ENCODE measurements at regions not wholly inside any gene's neighbourhood (a gene's known extent, or its start where the extent isn't known, plus 50 kb on each side); places are given as distances from the start of the nearest gene placed in this dataset.

DNA sequence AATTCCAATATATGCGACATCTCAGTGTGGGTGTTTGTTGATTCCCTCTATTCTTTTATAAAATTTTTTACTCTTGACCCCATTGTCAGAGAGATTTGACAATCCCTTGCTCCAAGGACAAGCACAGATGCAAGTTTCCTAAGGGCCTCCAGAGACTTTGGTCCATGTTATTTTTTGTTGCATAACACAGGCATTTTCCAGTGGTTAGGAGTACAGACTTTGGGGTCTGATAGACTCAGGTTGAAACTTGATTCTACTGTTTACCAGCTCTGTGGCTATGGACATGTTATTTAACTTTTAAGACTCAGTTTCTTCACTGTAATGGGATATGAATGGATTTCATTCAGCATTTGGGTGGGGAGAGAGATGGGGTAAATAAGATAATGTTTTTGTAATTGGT, 361.3 kb downstream of the ENC1 start:
- no peak for DNase-seq

DNA sequence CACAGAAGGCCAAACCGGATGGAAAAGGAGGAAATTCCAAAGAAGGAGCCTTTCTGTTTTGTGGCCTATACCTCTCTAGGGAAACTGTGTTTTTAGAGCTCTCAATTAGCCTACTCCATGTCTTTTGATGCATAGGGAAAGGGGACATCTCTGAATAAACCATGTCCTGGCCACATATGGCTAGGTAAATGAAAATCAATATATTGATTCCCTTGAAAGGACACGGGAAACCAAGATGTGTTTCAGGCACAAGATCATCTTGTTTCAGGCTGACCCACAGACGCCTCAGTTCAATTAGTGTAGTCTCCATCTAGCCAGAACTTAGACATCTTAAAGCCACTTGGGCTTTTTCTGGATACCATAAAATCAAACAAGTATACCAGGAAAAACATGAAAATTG, 363.1 kb downstream of the ENC1 start:
- DNase-seq, result no peak

DNA sequence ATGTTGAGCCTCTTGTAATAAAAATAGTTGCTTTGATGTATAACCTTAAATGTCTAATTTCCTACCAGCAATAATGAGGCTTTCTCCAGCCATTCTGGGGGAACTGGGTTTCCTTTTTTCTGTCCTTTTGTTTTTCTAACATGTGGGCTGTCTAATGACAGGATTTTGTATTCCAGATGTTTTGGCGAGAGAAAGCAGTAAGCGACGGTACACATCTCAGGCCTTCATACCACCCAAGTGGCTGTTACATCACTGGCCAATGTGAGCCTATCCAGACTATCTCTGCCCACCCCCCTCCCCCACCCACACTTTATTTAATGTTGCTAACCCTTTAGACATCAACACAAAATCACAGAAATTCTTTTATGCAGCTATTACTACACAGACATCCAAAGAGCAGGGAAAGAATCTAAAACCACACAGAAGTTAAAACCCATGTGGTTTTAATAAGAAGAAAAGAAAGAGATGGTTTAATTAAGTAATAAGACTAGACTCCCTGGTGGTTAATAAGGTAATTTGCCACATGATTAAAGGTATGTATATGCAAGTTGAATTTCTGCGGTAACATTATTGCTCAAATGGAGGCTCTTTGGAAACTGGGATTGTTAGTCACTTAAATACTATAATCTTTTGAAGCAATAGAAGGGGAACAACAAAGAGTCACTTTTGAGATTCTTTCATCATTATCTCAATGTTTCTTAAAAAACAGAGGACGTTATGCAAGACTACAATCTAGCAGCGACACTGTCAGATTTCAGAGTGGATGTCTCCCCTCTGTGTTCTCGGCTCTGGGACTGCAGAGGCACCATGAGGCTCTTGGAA, 365.1 kb downstream of the ENC1 start:
- no peak for DNase-seq

DNA sequence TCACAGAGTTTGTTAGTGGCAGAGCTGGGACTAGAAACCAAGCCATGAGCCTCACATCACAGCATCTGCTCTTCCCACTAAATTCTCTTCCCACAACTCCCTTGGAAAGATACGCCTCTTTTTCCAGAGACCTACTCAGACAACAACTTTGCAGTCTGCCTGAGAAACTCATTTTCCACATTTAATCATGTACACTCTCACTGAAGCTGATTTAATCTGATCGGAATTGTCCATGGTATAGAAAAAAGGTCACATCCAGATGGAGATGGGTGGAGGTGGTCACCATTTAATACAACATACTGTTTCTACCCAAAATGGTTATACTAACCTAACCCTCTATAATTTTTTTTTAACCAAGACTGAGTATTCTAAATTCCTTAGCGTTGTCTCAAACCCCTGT, 366.2 kb downstream of the ENC1 start:
- DNase-seq, result no peak

DNA sequence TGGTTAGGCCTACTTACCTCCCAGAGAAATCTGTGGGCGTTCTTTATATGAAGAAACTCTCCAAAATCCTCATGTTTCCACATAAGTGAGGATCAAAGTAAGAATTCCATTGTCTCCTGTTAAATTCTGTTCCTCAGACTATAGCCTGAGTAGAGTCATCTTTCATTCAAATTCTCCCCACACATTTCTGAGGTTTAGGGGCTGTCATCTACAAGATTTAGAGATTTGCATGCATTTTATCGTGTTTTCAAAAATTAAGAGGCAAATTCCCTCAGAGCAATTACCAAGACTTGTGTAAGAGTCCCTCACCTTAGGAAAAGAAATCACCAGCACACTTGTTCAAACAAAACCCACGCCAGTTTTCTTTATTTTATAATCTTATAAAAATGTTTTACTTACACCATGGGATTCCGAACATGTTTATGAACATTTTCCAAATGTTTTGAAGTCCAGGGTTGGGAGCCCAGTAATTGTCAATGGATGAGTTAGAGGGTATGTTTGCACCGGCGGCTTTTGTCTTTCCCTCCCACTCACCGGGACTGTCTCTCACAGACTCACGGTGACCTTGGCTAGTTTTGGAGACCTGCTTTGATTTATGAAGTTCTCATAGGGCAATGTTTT, 367.6 kb downstream of the ENC1 start:
- DNase-seq, result no peak

DNA sequence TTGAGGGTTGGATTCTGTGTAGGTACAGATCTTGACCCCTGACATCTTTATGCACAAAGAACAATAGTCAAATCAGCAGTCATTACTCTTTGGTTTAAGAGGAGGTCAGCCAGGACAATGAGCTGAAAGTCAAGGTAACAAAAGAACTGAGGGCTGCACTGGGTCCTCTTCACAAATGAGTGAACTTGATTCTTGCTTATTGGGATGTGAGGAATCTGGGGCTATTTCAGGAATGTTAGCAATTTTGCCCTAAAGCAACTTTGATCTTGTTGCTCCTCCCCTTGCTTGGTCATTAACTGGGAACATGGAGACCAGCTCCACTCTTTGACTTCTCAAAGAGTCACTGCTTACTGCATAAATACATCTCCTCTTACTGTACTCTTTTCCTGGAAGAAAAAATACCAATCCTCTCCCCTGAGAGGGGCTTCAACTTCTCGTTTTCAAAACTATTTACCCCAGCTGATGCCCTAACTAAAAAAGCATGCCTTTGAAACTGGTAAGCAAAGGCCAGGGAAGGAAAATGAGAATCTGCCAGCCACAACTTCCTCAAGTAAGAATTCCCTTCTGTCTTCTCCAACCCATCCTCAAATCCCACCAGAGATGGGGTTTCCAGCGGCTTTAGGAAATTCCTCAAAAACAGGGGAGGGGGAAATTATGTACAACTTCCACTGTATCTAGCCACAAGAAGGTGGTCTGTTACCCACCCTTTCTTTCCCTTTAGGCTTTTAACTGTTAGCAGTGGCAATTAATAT, 368.3 kb downstream of the ENC1 start:
- DNase-seq, result no peak

DNA sequence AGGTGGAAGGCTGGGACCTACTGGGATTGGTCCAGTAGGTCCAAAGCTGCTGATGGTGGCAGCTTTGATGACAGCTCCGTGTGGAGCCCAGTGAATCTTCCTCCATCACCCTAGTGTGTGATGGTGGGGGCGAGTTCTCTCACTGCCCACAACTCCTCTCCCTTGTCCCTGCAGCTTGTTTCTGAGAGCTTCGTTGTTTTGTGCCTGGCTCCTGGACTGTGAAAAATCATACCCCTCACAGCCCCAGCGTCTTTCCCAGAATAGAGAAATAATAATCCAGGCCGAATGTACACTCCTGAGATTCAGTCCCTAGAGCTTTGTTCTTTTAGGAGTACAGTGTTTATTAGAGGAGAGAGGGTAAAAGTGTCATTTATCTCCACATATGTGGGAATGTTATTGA, 372.2 kb downstream of the ENC1 start:
- DNase-seq, result no peak

DNA sequence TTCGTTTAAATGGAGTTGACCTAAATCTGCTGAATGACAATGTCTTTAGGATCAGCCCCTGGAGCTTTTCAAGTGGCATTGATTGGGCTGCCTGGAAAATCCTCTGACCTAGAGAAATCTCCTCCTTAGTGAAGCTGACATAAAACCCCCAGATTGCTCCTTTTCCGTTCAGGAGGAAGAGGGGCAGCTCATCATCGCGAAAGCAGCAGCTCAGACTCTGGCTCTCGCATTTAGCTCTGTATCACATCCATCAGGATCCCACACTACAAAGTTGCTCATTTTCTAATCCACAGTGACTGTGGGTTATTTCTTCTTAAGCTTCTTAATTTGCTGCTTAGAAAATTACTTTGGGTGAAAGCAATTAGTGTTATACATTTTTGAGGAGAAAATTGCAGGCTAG, 373.7 kb downstream of the ENC1 start:
- no peak for DNase-seq

DNA sequence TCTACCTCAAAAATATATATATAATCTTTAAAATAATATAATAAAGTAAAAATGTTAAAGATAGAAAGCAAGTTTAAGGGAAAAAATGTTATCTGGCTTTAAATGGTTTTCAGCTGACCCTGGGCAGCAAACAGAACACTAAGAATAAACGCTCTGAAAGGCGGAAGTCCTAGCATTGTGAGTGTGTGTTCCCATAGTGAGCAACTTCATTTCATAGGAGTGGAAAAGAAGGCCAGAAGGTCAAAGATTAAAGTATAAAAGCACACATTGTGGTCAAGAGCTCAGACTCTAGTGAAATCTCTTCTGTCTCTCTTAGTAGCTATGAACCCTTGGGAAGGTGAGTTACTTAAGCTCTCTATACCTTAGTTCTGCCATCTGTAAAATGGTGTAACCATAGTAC, 374.4 kb downstream of the ENC1 start:
- DNase-seq, result no peak

DNA sequence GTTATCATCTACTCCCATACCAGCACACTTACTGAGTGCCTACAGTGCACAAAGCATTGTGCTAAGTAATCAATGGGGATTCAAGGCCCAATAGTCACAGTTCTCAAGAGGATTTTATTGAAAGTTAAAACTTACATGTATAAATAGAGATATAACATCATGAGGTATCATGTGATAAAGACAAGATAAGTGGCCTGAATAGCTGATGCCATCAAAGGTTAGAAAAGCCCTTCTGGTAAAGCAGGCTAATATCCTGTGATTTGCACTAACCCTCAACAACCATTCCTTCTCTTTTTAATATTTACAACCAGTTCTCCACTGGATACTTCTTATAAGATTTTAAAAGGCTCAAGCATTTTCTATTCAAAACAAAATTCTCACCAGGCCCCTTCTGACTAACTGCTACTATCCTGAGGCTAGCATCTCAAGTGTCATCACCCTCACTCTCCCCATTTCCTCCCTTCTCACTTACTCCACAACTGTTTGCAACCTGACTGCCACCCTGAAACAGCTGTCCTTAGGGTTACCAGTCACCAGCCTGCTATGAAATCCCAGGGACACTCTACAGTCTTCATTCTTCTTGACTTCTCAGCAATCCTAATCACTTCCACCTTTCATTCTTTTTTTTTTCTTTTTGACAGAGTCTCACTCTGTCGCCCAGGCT, 377.9 kb downstream of the ENC1 start:
- DNase-seq, result no peak

DNA sequence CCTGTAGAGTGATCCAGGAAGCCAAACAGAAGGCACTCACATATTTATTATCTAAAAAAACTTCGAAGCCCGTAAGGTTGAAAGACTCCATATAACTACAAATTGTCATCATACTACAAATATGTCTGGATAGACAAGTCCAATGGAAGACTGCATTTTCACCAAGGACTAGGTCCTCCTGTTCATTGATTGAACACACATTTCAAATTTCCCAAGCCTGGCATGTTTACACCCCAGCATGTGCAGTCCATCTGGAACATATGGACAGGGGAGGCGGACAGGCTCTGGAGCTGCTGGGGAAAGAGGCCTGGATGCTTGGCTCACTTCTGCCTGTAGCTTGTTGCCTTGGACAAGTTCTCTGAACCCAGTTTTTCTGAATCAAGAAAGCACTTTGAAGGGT, 378.7 kb downstream of the ENC1 start:
- no peak for DNase-seq

DNA sequence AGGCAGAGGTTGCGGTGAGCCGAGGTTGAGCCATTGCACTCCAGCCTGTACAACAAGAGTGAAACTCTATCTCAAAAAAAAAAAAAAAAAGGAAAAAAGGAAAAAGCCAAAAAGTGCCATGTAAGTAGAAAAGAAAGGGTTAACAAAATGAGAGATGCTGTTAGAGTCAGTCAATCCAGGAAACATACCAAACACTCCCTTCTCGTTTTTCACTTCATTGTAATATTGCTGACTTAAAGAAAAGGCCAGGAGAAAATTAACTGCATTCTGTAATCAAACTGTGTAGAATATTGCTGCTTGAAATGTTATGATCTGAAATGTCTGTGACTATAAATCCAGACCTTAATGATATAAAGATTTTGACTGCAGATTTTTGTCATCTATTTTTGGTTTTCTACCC, 379.1 kb downstream of the ENC1 start:
- DNase-seq, result no peak

DNA sequence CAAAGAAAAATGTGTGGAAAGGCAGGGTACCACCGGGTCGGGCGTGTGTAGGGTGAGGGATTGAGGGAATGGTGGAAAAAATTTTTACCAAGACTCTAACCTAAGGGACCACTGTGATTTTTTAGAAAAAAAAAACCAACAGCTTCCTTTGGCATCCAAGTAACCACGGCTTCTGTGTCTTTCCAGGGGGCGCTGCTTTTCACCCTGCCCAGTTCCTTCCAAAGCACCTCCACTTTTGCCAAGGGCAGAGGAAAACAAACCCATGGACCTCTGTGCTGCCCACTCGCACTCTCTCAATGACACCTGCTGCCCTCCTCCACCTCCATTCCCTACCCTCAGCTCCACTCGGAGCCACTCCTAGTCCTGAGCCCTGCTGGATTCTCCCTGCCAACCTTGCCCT, 381.0 kb downstream of the ENC1 start:
- DNase-seq, result no peak

DNA sequence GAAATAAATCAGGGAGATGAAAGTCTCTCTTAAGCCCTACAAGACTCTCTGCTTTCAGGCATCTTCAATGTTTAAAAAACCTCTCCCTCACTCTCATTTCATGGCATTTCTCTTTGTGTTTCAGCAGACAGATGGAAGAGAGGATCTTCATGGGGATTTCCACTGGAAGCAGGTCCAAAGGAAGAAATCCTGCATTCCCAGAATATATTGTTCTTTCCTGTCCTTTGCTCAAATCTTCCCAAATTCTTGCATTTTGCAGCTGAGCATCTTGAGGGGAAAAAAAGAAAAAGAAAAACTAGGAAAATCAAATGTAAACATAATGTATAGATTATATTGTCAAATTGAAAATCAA, 382.2 kb downstream of the ENC1 start:
- no peak for DNase-seq

DNA sequence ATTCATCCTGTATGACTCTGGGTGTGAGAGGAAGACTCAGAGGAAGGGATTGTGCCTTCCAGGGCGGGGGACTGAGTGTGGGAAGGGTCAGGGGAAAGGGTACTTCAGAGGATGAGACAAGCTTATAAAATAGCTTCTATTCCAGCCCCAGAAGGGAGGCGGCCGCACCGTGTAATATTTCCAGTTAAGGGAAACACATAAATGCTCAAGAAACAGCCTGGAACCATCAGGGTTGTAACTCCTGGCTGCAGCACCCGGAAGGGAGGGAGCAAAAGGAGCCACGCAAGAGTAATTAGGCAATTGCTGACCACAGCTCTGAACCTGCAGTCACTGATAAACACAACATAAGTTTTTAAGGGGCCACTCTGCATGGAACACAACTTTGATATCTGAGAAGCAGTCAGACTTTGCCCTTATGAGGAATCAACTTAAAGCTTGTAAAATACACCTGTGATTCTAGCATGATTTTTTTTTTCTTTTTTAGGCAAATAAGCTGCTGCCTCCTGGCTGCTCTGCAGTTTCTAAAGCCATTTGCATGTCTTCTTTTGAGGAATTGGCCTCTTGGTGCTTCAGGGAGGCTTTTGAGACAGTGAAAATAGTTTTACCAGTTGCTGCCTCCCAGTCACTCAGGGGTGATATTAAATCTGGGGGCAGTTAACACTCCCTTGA, 382.7 kb downstream of the ENC1 start:
- peak in 1 of 2 donors; percentile 3 for DNase-seq

DNA sequence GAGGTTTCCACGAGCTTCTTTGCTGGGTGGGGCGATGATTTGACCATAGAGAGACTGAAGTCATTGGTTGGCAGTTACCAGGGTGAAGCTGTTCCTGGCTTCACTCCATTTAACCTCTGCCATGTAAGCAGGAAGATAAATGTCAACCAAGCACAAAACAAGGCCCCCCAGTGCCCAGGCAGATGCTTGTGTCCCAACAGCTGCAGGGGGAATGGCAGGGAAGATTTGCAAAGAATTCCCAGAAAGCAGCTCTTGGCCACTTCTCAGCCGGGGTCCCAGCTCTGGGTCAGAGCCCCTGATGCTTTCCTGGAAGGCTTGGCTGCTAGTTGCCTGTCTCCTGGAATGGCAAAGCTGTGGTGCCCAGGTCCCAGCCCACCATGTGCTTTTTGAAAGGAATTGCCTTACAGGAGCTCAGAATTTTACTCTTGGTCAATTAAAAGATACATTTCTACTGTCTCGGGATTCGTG, 383.4 kb downstream of the ENC1 start:
- no peak for DNase-seq

DNA sequence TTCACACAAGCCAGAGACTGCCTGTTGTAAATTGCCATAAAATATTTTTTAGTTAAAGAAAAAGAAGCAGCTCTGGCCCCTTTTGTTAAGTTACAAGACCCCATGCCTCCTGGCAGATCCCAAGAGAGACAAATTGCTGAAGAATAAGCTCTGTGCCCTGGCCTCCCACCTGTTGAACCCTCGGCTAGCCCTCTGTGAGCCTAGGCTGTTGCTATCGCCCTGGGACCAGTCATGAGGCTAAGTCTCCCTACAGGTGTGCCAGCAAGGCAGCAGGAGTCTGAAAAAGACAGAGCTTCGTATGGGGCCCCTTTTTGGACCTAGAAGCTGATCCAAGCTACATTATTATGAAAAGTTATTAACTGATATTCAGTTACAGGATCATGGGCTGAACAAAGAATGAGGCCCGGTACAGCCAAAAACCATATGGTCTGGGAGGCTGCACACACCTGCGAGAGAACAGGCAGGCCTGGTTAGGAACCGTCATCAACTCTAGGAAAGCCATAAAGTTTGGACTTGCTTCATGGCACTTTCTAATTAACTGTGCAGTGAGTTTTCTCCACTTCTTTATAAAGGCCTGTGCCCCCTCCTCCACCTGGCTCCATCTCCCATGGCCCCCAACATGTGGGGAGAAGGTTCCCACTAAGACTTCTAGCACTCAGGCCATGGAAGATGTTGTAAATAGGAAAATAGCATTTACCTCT, 384.7 kb downstream of the ENC1 start:
- DNase-seq, result no peak

DNA sequence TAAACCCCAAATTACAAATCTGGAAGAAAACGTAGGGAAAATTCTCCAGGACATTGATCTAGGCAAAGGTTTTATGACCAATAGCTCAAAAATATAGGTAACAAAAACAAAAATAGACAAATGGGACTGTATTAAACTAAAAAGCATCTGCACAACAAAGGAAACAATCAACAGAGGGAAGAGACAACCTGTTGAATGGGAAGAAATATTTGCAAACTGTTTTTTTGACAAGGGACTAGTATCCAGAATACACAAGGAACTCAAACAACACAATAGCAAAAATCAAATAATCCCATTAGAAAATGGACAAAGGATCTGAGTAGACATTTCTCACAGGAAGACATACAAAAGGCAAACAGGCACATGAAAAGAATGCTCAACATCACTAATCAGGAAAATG, 386.3 kb downstream of the ENC1 start:
- DNase-seq, result no peak

DNA sequence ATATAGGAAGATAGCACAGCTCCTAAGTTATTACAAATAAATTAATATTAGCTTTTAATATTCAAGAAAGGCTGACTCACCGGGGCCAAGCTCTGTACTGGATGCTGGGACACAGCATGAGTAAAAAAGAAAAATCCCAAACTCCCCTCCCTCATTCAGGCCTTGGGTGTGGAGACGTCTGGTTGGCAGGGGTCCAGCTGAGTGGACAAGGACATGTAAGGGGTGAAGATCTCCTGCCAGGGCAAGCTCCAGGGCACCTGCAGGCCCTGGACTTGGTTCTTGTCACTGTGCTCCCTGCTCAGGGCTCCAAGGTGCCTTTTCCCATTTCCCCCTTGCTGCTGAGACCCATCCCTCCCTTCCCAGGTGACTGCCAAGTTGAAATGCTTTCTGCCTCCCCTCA, 388.5 kb downstream of the ENC1 start:
- no peak for DNase-seq

DNA sequence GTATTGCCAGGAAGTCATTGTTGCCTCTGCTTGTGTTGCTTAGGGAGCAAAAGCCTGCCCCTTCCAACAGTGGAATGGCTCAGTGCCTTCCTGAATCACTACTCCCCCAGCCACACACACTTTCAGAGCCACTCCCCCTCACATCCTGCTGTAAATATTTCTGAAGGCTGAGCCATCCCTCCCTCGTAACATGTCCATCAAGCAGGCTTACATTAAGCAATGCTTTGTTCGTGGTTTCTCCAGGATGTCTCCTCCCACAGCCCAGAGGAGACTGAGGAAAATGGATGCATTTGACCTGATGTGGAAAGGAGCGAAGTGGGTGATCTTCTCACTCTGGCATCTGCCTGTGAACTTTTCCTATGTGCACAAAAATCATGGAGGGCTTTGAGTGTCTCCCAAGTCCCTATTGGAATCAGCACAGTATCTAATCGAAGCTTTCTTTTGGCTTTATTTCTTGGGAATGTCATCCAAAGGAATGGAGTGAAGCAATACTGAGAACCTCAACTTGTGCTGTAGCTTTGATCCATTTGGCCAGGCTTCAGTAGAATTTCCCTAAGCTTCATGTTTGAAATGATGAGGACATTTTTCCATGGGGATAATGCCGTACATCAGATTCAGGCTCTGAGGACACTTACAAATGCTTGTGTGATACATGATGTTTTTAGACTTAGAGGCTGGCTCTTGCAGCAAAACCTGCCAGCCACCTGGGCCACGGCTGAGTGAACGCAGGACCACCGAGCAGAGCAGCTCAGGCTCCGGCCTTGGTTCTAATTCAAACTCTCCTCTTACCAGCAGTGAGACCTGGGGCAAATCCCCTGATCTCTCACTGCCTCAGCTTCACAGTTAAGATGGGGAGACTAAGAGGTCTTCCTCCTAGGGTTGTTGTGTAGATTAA, 389.1 kb downstream of the ENC1 start:
- DNase-seq, result no peak

Measured in CD4-positive, alpha-beta T cell treated with Interferon alpha-2 for 1 hour (primary cell).